ENCODE measurements at regions not wholly inside any gene's neighbourhood (a gene's known extent, or its start where the extent isn't known, plus 50 kb on each side); places are given as distances from the start of the nearest gene placed in this dataset.

- no peak for DNase-seq
- intact Hi-C loops (cut with DNase I), result no loop called here
These were observed 53.5 kb upstream of the MLN start for GRCh38 chr6:33857093-33857931.

GRCh38 chr6:33856655-33857054, 52.9 kb upstream of the MLN start:
- no peak for DNase-seq
- intact Hi-C loops (cut with DNase I), result no loop called here

- DNase-seq, result no peak
- intact Hi-C loops (cut with DNase I), result no loop called here
These were observed 52.3 kb upstream of the MLN start for GRCh38 chr6:33856031-33856590.

- DNase-seq, result no peak
- intact Hi-C loops (cut with DNase I), result no loop called here
These were observed 50.8 kb upstream of the MLN start for GRCh38 chr6:33854572-33855030.

- intact Hi-C loops (cut with DNase I), result no loop called here
- no peak for DNase-seq
These were observed 49.9 kb upstream of the MLN start for GRCh38 chr6:33853736-33854135.
